CD8-positive, alpha-beta memory T cell (primary cell): ENCODE measurements at regions not wholly inside any gene's neighbourhood (a gene's known extent, or its start where the extent isn't known, plus 50 kb on each side); places are given as distances from the start of the nearest gene placed in this dataset.

Source experiments
- CTCF ChIA-PET: fragments of 350-600 bp; sonication (Branson Sonifier 250); formaldehyde crosslinking; loops from one replicate; lab custom pipeline; 2021; ENCODE audit warnings: antibody characterized with exemption; lab: Charles Lee
- POLR2A ChIA-PET: fragments of 350-600 bp; sonication (Branson Sonifier 250); formaldehyde crosslinking; loops from one replicate; lab custom pipeline; 2021; ENCODE audit warnings: antibody characterized with exemption; lab: Charles Lee
- DNase-seq, 5 donors: peaks; one replicate each; pipeline versions ENCODE4 v3.0.0 to v3.0.0-alpha.2; 2020 to 2022; ENCODE audit warnings: mixed read lengths in 1 of 5
- H3K27ac ChIP-seq: one replicate; pipeline ENCODE4 v1.7.0; 2013; ENCODE audit warnings: low read depth, mild to moderate bottlenecking, low read length, moderate library complexity
- H3K27me3 ChIP-seq: 2 replicates; pipeline ENCODE4 v1.7.0; 2013; ENCODE audit warnings: low read length, mild to moderate bottlenecking; ENCODE audit not compliant: insufficient read depth, poor library complexity, severe bottlenecking
- H3K36me3 ChIP-seq: 2 replicates; pipeline ENCODE4 v1.7.0; 2013; ENCODE audit warnings: mild to moderate bottlenecking, low read length, moderate library complexity; ENCODE audit not compliant: insufficient read depth
- H3K4me1 ChIP-seq: 2 replicates; pipeline ENCODE4 v1.7.0; 2013; ENCODE audit warnings: mild to moderate bottlenecking, low read length, moderate library complexity; ENCODE audit not compliant: insufficient read depth
- H3K4me3 ChIP-seq: 2 replicates; pipeline ENCODE4 v1.7.0; 2013; ENCODE audit warnings: mild to moderate bottlenecking, low read length
- H3K9me3 ChIP-seq: 2 replicates; pipeline ENCODE4 v1.7.0; 2013; ENCODE audit warnings: mild to moderate bottlenecking, low read length
- H3K27ac Mint-ChIP-seq, 8 donors: one replicate each; pipeline ENCODE4 v1.8.0; 2020 to 2021; ENCODE audit warnings: mixed read lengths in 8 of 8, mild to moderate bottlenecking in 6 of 8, inconsistent platforms in 3 of 8, moderate library complexity in 3 of 8
- H3K27me3 Mint-ChIP-seq, 2 donors: one replicate each; pipeline ENCODE4 v1.8.0; 2020 to 2021; ENCODE audit warnings: mixed read lengths in 2 of 2, mild to moderate bottlenecking in 1 of 2, moderate library complexity in 1 of 2
- H3K36me3 Mint-ChIP-seq, 3 donors: one replicate each; pipeline ENCODE4 v1.8.0; 2020 to 2021; ENCODE audit warnings: mixed read lengths in 3 of 3, inconsistent platforms in 1 of 3, mild to moderate bottlenecking in 1 of 3
- H3K4me1 Mint-ChIP-seq, 3 donors: one replicate each; pipeline ENCODE4 v1.8.0; 2020 to 2021; ENCODE audit warnings: mixed read lengths in 3 of 3, inconsistent platforms in 1 of 3, mild to moderate bottlenecking in 1 of 3
- H3K4me3 Mint-ChIP-seq, 7 donors: one replicate each; pipeline ENCODE4 v1.8.0; 2020 to 2021; ENCODE audit warnings: mixed read lengths in 7 of 7, mild to moderate bottlenecking in 6 of 7, moderate library complexity in 4 of 7, inconsistent platforms in 2 of 7
- H3K9me3 Mint-ChIP-seq, 5 donors: one replicate each; pipeline ENCODE4 v1.8.0; 2020 to 2022; ENCODE audit warnings: mixed read lengths in 5 of 5, mild to moderate bottlenecking in 3 of 5, moderate library complexity in 2 of 5, inconsistent platforms in 1 of 5

GRCh38 chr6:90948540-90948939, 361.7 kb upstream of the MAP3K7 start:
- POLR2A ChIA-PET = no interaction called here
- H3K27ac Mint-ChIP-seq = no peak overlapping the region
- H3K4me1 Mint-ChIP-seq = no peaks in the 10 kb centered on the region
- H3K4me1 ChIP-seq = no peaks in the 10 kb centered on the region
- H3K4me3 ChIP-seq = no peak overlapping the region
- no peak overlapping the region for H3K27ac ChIP-seq
- no peaks in the 10 kb centered on the region for H3K36me3 ChIP-seq
- CTCF ChIA-PET = interaction anchor here (1.3 kb wide), 1 partner anchor 8 kb away, joined by 5 read pairs; no protein-coding TSS in a partner anchor
- H3K4me3 Mint-ChIP-seq = no peak overlapping the region
- no peaks in the 10 kb centered on the region for H3K36me3 Mint-ChIP-seq
- no peaks in the 10 kb centered on the region for H3K27me3 Mint-ChIP-seq
- no peaks in the 10 kb centered on the region for H3K27me3 ChIP-seq
- no peaks in the 10 kb centered on the region for H3K9me3 Mint-ChIP-seq
- H3K9me3 ChIP-seq = no peaks in the 10 kb centered on the region
- DNase-seq = no peak

- H3K27ac ChIP-seq = no peak overlapping the region
- Mint-ChIP-seq H3K9me3 (no peaks in the 10 kb centered on the region), H3K4me1 (no peaks in the 10 kb centered on the region), H3K4me3 (no peak overlapping the region), H3K27ac (no peak overlapping the region), H3K27me3 (no peaks in the 10 kb centered on the region), H3K36me3 (no peaks in the 10 kb centered on the region)
- H3K4me3 ChIP-seq = no peak overlapping the region
- POLR2A ChIA-PET = no interaction called here
- no peaks in the 10 kb centered on the region for H3K4me1 ChIP-seq
- H3K27me3 ChIP-seq = no peaks in the 10 kb centered on the region
- no peak for DNase-seq
- H3K9me3 ChIP-seq = no peaks in the 10 kb centered on the region
- H3K36me3 ChIP-seq = no peaks in the 10 kb centered on the region
- CTCF ChIA-PET = no interaction called here
Measured at GRCh38 chr6:90947184-90948064, 360.6 kb upstream of the MAP3K7 start.

- no peak overlapping the region for H3K27ac ChIP-seq
- no peak overlapping the region for H3K4me3 Mint-ChIP-seq
- H3K36me3 ChIP-seq = no peaks in the 10 kb centered on the region
- POLR2A ChIA-PET = no interaction called here
- H3K27me3 Mint-ChIP-seq = no peaks in the 10 kb centered on the region
- H3K9me3 ChIP-seq = no peaks in the 10 kb centered on the region
- no peaks in the 10 kb centered on the region for H3K9me3 Mint-ChIP-seq
- peak overlapping the region in 1 of 8 donors; percentile 16 for H3K27ac Mint-ChIP-seq
- DNase-seq = no peak
- no peak overlapping the region for H3K4me3 ChIP-seq
- H3K36me3 Mint-ChIP-seq = no peaks in the 10 kb centered on the region
- H3K4me1 ChIP-seq = no peaks in the 10 kb centered on the region
- peaks cover 7 to 11% (median 10%) of the 10 kb centered on the region in 3 donors for H3K4me1 Mint-ChIP-seq
- CTCF ChIA-PET = interaction anchor here (1.0 kb wide), 1 partner anchor 16 kb away, joined by 3 read pairs; no protein-coding TSS in a partner anchor
- no peaks in the 10 kb centered on the region for H3K27me3 ChIP-seq
Measured at GRCh38 chr6:90941885-90942284, 355.0 kb upstream of the MAP3K7 start.

GRCh38 chr6:90940812-90941481, 354.1 kb upstream of the MAP3K7 start:
- Mint-ChIP-seq H3K4me1 (peaks cover 7 to 11% (median 10%) of the 10 kb centered on the region in 3 donors), H3K36me3 (no peaks in the 10 kb centered on the region), H3K27ac (peak overlapping the region in 7 of 8 donors; percentile 29 to 89 (median 78)), H3K27me3 (peaks cover 0 to under 1% of the 10 kb centered on the region in 2 donors), H3K4me3 (peak overlapping the region in 5 of 7 donors; percentile 50 to 61 (median 55)), H3K9me3 (no peaks in the 10 kb centered on the region)
- H3K27ac ChIP-seq = no peak overlapping the region
- ChIA-PET CTCF (interaction anchor here (1.0 to 2.0 kb wide), 4 partner anchors 8 to 29 kb away, joined by 3 to 5 read pairs (median 4); no protein-coding TSS in a partner anchor), POLR2A (no interaction called here)
- DNase-seq = peak in 2 of 5 donors; percentile 40 to 43
- H3K27me3 ChIP-seq = no peaks in the 10 kb centered on the region
- H3K9me3 ChIP-seq = no peaks in the 10 kb centered on the region
- no peaks in the 10 kb centered on the region for H3K4me1 ChIP-seq
- H3K4me3 ChIP-seq = no peak overlapping the region
- H3K36me3 ChIP-seq = no peaks in the 10 kb centered on the region

- H3K4me3 ChIP-seq = no peak overlapping the region
- no peaks in the 10 kb centered on the region for H3K9me3 Mint-ChIP-seq
- no peaks in the 10 kb centered on the region for H3K36me3 ChIP-seq
- peak overlapping the region in 2 of 8 donors; percentile 23 to 83 for H3K27ac Mint-ChIP-seq
- H3K36me3 Mint-ChIP-seq = no peaks in the 10 kb centered on the region
- ChIA-PET CTCF (interaction anchor here (1.0 to 2.0 kb wide), 2 partner anchors 13 to 28 kb away, joined by 3 to 4 read pairs; no protein-coding TSS in a partner anchor), POLR2A (no interaction called here)
- H3K9me3 ChIP-seq = no peaks in the 10 kb centered on the region
- H3K27me3 ChIP-seq = no peaks in the 10 kb centered on the region
- peaks cover 1 to 4% of the 10 kb centered on the region in 2 donors for H3K27me3 Mint-ChIP-seq
- no peak overlapping the region for H3K27ac ChIP-seq
- no peak overlapping the region for H3K4me3 Mint-ChIP-seq
- peaks cover 8 to 11% (median 10%) of the 10 kb centered on the region in 3 donors for H3K4me1 Mint-ChIP-seq
- no peaks in the 10 kb centered on the region for H3K4me1 ChIP-seq
- no peak for DNase-seq
Measured at GRCh38 chr6:90939906-90940305, 353.0 kb upstream of the MAP3K7 start.

GRCh38 chr6:90938122-90938521, 351.2 kb upstream of the MAP3K7 start:
- no peak overlapping the region for H3K4me3 ChIP-seq
- CTCF ChIA-PET = no interaction called here
- DNase-seq = no peak
- Mint-ChIP-seq H3K27me3 (peaks cover 4 to 5% of the 10 kb centered on the region in 2 donors), H3K4me3 (no peak overlapping the region), H3K9me3 (no peaks in the 10 kb centered on the region), H3K27ac (no peak overlapping the region), H3K36me3 (no peaks in the 10 kb centered on the region), H3K4me1 (peaks cover 10 to 12% (median 11%) of the 10 kb centered on the region in 3 donors)
- H3K36me3 ChIP-seq = no peaks in the 10 kb centered on the region
- POLR2A ChIA-PET = no interaction called here
- H3K4me1 ChIP-seq = no peaks in the 10 kb centered on the region
- H3K9me3 ChIP-seq = no peaks in the 10 kb centered on the region
- H3K27me3 ChIP-seq = no peaks in the 10 kb centered on the region
- H3K27ac ChIP-seq = no peak overlapping the region

GRCh38 chr6:90936286-90936685, 349.4 kb upstream of the MAP3K7 start:
- POLR2A ChIA-PET = no interaction called here
- no peak overlapping the region for H3K27ac ChIP-seq
- Mint-ChIP-seq H3K27me3 (peaks cover 8 to 13% of the 10 kb centered on the region in 2 donors), H3K27ac (no peak overlapping the region), H3K4me3 (no peak overlapping the region), H3K36me3 (no peaks in the 10 kb centered on the region), H3K9me3 (no peaks in the 10 kb centered on the region), H3K4me1 (peaks cover 8 to 12% (median 9%) of the 10 kb centered on the region in 3 donors)
- CTCF ChIA-PET = no interaction called here
- no peaks in the 10 kb centered on the region for H3K36me3 ChIP-seq
- no peaks in the 10 kb centered on the region for H3K27me3 ChIP-seq
- H3K4me1 ChIP-seq = no peaks in the 10 kb centered on the region
- no peak overlapping the region for H3K4me3 ChIP-seq
- no peaks in the 10 kb centered on the region for H3K9me3 ChIP-seq
- DNase-seq = no peak

GRCh38 chr6:90934966-90935365, 348.1 kb upstream of the MAP3K7 start:
- H3K4me1 Mint-ChIP-seq = peaks cover 0 to 5% (median 0%) of the 10 kb centered on the region in 3 donors
- DNase-seq = no peak
- no peaks in the 10 kb centered on the region for H3K9me3 Mint-ChIP-seq
- no peak overlapping the region for H3K4me3 ChIP-seq
- no peaks in the 10 kb centered on the region for H3K4me1 ChIP-seq
- H3K9me3 ChIP-seq = no peaks in the 10 kb centered on the region
- no peak overlapping the region for H3K27ac ChIP-seq
- POLR2A ChIA-PET = no interaction called here
- CTCF ChIA-PET = interaction anchor here (1.3 kb wide), 1 partner anchor 10 kb away, joined by 4 read pairs; no protein-coding TSS in a partner anchor
- no peaks in the 10 kb centered on the region for H3K27me3 ChIP-seq
- H3K27ac Mint-ChIP-seq = no peak overlapping the region
- H3K4me3 Mint-ChIP-seq = no peak overlapping the region
- no peaks in the 10 kb centered on the region for H3K36me3 Mint-ChIP-seq
- peaks cover 8 to 18% of the 10 kb centered on the region in 2 donors for H3K27me3 Mint-ChIP-seq
- H3K36me3 ChIP-seq = no peaks in the 10 kb centered on the region
